IMR-90 (cell line): ENCODE measurements at regions not wholly inside any gene's neighbourhood (a gene's known extent, or its start where the extent isn't known, plus 50 kb on each side); places are given as distances from the start of the nearest gene placed in this dataset.

ENCODE experiments used
- BHLHE40 ChIP-seq: fragments of 150-350 bp; IDR thresholded peaks from 2 replicates; pipeline ENCODE4 v1.6.1; 2016; ENCODE audit warnings: mild to moderate bottlenecking, low read depth, low read length
- CHD1 ChIP-seq: IDR thresholded peaks from 2 replicates; pipeline ENCODE4 v1.6.1; 2012; ENCODE audit warnings: low read depth, low read length, improper control_type of control experiment
- CTCF ChIP-seq: conservative IDR thresholded peaks from 2 replicates; pipeline ENCODE4 v1.5.1; 2012; ENCODE audit warnings: mild to moderate bottlenecking, low read depth, low read length, improper control_type of control experiment
- MXI1 ChIP-seq: IDR thresholded peaks from 2 replicates; pipeline ENCODE4 v1.6.1; 2012; ENCODE audit warnings: low read depth, mild to moderate bottlenecking, low read length, moderate library complexity, borderline replicate concordance
- POLR2A ChIP-seq: IDR thresholded peaks from 2 replicates; pipeline ENCODE4 v1.6.1; 2012; ENCODE audit warnings: mild to moderate bottlenecking, low read depth, low read length
- SMC3 ChIP-seq: fragments of 150-350 bp; IDR thresholded peaks from 2 replicates; pipeline ENCODE4 v1.6.1; 2016; ENCODE audit warnings: low read depth, mild to moderate bottlenecking, antibody characterized with exemption, low read length, moderate library complexity
- USF2 ChIP-seq: fragments of 150-350 bp; IDR thresholded peaks from 2 replicates; pipeline ENCODE4 v1.6.1; 2017; ENCODE audit warnings: mild to moderate bottlenecking, antibody characterized with exemption, low read length, low read depth

GRCh38 chr3:22894865-22895264, 308.3 kb upstream of the UBE2E2 start:
- TF ChIP-seq CTCF = no peak
- TF ChIP-seq MXI1 = no peak
- no peak for TF ChIP-seq BHLHE40
- TF ChIP-seq USF2 = no peak
- no peak for TF ChIP-seq CHD1
- TF ChIP-seq SMC3 = no peak
- TF ChIP-seq POLR2A = no peak
